NCI-H446 treated with DMSO at 0.1 percent for 48 hours (cell line): ENCODE measurements at regions not wholly inside any gene's neighbourhood (a gene's known extent, or its start where the extent isn't known, plus 50 kb on each side); places are given as distances from the start of the nearest gene placed in this dataset.
"Not testable (repeated sequence)": the region's sequence is repeated elsewhere in the genome, so short reads cannot be mapped to it uniquely, and the experiment has no call there.

Experiments
- DNase-seq: peaks from one replicate; lab custom pipeline; 2025; lab: John Stamatoyannopoulos, UW

DNA sequence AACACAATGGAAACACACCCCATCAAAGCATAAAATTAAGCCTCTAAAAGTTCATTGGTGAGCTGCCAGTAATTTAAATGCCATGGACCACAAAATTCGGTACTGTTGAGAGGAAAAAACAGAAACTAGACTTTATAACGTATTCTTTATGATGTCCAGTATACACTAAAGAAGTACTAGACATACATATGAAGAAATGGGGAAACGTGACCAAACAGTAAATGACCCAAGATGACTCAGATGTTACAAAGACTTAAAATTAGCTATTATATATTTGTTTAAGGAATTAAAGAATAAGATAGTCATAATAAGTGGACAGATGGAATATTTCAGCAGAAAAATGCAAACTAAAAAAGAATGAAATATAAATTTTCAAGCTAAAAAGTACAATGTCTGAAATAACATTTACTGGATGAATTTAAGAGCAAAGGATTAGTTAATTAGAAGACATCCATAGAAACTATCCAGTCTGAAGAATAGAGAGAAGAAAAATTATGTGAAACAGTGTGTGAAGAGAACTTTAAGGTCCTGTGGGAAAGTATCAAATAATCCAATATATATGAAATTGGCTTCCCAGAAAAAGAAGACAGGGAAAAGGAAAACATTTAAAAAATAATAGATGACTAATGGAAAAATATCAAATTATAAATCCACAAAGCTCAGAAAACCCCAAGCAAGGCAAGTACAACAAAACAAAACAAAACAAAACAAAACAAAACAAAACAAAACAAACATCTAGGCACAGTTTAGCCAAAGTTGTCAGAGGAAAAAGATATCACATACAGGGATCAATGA lies 69.4 kb downstream of the SAMD9 start:
- DNase-seq, result no peak

DNA sequence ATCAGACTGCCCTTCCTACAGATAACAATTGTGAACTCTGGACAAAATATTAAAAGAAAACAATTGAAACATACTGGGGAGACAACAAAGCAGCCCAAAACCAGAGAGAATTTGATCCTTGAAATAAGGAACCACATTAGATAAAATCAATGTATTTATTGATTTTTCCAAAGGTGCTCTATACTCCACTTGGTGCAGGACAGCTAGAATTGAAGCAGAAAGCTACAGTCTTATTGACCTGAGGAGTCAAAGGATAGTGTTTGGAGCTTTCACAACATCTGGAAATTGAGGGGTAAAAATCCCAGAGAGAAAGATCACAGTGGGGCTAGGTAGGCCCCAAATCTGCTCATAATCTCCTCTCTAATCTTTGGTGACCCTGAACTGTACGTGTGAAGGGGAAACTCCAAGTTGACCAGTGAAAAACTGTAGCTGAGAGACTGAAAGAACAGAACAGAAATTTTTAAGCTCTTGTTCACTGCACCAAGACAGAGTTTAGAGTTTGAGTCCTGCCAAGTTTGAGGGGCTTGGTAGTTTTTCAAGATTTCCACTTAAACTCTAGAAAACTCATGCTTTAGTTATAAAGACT lies 70.2 kb downstream of the SAMD9 start:
- no peak for DNase-seq

GRCh38 chr7:93046641-93047040 lies 71.1 kb downstream of the SAMD9 start:
- no peak for DNase-seq

DNA sequence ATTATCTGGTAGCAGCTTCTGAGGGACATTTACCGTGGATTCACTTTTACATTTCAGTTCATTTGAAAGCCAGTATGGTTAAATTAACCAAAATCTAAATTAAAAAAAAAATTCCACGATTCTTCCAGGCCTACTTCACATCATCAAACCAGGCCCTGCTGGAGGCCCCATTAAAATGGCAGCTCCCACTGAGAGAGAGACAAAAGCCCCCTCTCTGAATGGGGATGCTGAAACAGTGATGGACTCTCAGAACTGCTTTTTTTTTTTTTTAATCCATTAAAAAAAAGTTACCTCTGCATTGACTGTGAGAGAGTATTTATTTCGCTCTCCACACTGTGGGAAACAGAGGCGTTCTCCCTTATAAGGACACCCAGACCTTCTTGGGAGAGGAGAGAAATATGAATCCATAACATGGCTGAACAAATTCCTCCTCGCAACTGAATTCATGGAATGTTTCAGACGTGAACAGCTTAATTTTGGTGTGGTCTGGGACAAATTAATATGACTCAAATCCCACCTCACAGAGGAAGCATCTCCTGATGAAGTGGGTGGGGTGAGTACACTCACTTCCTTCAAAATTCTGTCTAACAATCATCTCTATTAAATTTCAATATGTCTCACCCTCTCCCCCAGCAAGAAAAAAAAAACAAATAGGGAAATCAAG lies 73.5 kb downstream of the SAMD9 start:
- no peak for DNase-seq

DNA sequence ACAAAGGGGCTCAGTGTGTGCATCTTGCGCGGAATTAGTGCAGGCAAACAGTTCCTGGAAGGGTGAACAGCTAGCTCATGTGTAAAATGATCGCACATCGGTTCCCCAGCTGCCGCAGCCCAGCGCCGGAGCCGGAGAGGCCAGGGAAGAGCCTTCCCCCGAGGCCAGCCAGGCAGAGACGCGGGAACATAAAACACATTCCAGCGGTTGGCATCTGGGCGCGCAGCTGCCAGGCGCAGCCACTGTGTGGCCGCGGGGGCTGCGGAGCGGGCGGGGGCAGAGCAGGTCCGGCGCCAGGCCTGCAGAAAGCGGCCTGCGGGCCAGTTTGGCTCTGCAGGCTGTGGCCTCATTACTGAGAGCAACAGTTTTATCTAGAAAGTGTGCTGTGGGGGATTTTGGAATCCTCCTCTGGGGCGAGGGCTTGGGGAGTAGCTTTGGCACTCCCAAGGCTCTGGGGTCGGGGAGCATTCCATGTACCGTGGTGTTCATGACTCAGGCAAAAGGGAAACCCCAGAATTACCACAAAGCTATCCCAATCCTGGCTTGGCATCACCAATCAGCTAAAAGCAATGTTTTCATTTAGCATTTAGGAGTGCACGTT lies 74.3 kb downstream of the SAMD9 start:
- no peak for DNase-seq

- DNase-seq, result no peak
Measured at GRCh38 chr7:93040355-93040754, 77.4 kb downstream of the SAMD9 start.

DNA sequence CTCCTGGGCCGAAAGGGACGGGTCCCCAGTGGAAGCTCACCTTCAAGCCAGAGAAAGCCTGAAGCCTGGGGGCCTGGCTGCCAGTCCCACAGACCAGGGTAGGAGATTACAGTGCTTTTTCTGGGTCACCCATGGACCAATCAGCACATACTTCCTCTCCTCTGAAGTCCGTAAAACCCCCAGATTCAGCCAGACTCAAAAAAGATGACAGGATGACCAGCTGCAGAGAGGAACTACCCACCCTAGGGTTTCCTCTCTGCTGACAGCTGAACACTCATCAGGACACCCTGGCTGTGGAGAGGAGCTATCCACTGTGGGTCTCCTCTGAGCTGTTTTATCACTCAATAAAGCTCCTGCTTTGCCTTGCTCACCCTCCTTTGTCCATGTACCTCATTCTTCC lies 78.0 kb downstream of the SAMD9 start:
- no peak for DNase-seq

- no peak for DNase-seq
Measured at GRCh38 chr7:93039282-93039681, 78.5 kb downstream of the SAMD9 start.

GRCh38 chr7:93036807-93037206 lies 81.0 kb downstream of the SAMD9 start:
- no peak for DNase-seq

DNA sequence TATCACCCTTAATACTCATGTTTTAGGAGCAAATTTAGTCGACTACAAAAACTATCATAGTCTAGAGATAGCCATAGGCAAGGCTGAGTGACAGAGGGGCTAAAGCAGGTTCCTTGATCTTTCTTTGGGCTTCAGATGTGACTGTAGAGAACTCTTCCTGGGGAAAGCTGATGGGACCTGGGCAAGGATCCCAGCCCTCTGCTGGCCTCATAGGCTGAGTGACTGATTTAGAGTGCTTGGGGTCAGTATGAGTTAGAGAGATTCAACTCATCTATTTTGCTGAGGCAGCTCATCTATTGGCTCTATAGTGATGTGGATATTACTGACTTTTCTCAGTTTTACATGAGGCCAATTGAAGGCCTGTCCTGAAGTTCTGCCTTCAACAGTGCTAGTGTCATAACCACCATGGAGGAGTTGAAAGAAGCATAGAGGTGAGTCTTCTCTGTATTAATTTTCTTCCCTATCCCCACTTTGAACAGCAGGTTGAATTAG lies 81.6 kb downstream of the SAMD9 start:
- DNase-seq, result no peak

DNA sequence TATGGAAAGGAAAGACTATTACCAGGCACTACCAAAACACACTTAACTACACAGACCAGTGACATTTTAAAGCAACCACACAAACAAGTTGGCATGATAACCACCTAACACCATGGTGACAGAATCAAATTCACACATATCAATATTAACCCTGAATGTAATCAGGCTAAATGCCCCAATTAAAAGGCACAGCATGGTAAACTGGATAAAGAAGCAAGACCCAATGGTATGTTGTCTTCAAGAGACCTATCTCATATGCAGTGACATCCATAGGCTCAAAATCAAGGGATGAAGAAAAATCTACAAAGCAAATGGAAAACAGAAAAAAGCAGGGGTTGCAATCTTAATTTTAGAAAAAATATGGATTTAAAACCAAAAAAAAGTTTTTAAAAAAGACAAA lies 86.0 kb downstream of the SAMD9 start:
- no peak for DNase-seq

DNA sequence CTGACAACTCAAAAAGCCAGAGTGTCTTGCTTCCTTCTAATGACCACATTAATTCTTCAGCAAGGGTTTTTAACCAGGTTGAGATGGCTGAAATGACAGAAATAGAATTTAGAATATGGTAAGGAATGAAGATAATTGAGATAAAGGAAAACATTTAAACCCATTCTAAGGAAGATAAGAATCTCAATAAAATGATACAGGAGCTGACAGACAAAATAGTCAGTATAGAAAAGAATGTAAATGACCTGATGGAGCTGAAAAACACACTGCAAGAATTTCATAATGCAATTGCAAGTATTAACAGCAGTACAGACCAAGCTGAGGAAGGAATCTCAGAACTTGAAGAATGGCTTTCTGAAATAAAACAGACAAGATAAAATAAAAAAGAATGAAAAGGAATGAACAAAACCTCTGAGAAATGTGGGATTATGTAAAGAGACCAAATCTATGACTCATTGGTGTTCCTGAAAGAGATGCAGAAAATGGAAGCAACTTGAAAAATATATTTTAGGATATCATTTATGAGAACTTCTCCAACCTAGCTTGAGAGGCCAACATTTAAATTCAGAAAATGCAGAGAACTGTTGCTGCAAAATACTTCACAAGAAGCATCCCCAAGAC lies 87.1 kb downstream of the SAMD9 start:
- no peak for DNase-seq

DNA sequence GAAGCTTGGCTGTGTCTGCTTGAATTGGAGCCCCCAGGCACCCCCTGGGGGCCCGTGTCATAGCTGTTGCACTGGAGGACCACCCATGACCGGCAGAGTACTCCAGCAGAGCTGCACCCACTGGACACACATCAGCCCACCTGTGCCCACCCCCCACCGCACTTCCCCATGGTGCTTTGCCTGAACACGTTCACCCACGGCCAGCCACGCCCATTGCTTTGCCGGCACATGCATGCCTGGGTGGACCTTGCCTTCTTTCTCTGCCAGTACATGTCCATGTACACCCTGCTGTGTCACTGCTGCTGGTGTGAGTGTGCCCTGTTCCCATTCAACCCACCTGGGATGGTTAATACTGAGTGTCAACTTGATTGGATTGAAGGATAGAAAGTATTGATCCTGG lies 88.7 kb downstream of the SAMD9 start:
- DNase-seq, result no peak

DNA sequence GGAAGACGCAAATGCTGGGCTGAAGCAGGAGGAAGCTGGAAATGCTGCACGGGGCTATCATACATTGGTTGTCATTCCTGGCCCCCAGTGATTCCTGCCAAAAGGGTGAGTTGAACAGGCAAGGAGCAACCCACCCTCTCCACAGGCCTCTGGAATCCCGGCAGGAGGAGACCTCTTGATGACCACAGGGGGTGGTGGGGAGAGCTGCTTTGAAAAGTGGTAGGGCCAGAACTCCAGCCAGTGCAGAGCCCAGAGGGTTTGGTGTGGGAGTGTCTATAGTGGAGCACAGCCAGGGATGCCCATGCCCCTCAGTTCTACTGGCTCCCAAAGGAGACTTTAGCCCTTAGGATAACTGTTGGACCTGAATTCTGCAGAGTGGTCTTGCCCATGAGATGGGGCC lies 89.2 kb downstream of the SAMD9 start:
- no peak for DNase-seq

- DNase-seq, result no peak
Measured at GRCh38 chr7:93027044-93027443, 90.7 kb downstream of the SAMD9 start.

- no peak for DNase-seq
Measured at GRCh38 chr7:93026425-93026824, 91.4 kb downstream of the SAMD9 start.

- DNase-seq, result no peak
Measured at GRCh38 chr7:93025389-93025788, 92.4 kb downstream of the SAMD9 start.

DNA sequence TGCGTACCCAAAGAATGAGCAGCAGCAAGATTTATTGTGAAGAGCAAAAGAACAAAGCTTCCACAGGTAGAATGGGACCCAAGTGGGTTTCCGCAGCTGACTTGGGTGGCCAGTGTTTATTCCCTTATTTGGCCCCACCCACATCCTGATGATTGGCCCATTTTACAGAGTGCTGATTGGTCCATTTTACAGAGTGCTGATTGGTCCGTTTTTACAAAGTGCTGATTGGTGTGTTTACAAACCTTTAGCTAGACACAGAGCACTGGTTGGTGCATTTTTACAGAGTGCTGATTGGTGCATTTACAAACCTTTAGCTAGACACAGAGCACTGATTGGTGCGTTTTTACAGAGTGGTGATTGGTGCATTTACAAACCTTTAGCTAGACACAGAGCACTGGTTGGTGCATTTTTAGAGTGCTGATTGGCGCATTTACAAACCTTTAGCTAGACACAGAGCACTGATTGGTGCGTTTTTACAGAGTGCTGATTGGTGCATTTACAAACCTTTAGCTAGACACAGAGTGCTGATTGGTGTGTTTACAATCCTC lies 94.8 kb downstream of the SAMD9 start:
- DNase-seq, result not testable (repeated sequence)

DNA sequence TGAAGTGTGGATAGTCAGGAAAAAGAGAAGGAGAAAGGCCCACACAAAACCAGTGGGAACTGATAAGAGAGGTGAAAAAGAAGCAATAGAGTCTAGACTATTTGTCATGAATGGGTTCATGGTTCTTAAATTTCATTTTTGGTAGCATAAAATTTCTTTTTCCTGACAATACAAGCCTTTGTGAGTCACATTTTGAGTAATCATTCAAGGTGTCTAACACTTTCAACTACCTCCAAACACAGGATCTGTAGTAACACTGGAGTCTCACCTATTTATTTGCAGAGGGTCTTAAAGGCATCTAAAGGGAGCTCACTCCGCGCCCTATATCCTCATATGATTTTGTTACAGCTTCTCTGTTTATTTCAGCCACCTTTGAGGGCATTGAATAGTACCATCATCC lies 96.0 kb downstream of the SAMD9 start:
- no peak for DNase-seq

DNA sequence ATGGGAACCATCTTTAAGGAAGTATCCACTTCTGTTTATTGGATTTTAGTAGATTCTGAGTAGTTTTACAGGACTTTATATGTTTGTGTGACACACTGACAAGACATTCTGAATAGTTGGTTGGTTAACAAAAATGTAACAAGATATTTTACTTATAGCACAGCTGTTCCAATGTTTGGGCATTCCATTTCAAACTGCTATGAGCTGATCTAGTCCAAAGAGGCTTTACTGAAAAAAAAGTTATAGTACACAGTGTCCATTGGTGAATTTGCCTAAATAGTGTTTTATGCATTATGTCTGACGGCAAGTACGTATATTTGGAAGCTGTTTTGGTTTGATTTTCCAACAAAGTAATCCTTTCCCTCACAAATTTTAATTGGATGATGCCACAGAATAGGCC lies 99.1 kb downstream of the SAMD9 start:
- no peak for DNase-seq

DNA sequence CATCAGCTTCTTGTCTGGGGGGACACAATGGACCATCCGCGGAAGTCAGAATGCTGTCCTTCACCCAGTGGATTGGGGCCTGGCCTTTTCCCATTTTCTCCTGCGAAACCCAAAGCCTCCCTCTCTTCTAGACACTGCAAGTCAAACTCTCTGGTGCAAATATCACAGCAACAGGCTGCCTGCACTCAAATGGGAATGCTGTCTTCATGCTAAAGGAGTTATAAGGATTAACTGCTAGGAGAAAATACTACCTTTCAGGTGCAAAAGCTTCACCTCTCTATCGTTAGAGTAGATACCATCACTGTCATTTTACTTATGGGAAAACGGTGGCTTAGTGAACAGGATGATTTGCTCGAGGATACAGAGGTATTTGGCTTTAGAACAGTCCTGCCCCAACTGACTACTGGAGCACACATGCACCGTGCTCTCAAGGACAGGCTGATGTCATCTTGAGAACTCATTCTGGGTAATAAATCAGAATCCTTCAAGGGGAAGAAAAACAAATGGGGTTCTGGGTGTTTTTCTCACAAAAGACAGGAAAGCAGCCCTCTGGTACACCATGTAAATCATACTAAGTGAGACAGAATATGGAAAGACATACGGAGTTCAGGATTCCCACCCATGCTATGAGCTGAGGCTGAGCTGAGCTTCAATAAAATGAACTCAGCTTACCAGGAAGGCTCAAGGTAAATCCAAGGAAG lies 100.9 kb downstream of the SAMD9 start:
- DNase-seq, result no peak
